Breast epithelium (tissue), 4 donors: ENCODE measurements at regions not wholly inside any gene's neighbourhood (a gene's known extent, or its start where the extent isn't known, plus 50 kb on each side); places are given as distances from the start of the nearest gene placed in this dataset.
A peak's percentile ranks its signal among the peaks of the same experiment; 100 is the strongest.

ENCODE experiments used
- DNase-seq, 2 donors: peaks; one replicate each; pipeline ENCODE4 v3.0.0-alpha.2; 2019; ENCODE audit warnings: low spot score in 2 of 2
- H3K27ac ChIP-seq, 2 donors: fragments of 200-600 bp; sonication (generic) in 1 of 2; one replicate each; pipeline ENCODE4 v1.5.1; 2016 to 2019; ENCODE audit warnings: mild to moderate bottlenecking in 1 of 2
- H3K27me3 ChIP-seq, 2 donors: fragments of 200-600 bp; sonication (generic) in 1 of 2; one replicate each; pipeline versions ENCODE4 v1.5.1 to v1.6.0; 2017 to 2019; ENCODE audit warnings: control low read depth in 1 of 2, mild to moderate bottlenecking in 1 of 2
- H3K36me3 ChIP-seq: fragments of 200-600 bp; one replicate; pipeline ENCODE4 v1.5.1; 2019
- H3K4me1 ChIP-seq, 2 donors: fragments of 200-600 bp; sonication (generic); one replicate each; pipeline ENCODE4 v1.5.1; 2016 to 2019; ENCODE audit warnings: control low read depth in 1 of 2
- H3K4me3 ChIP-seq, 3 donors: fragments of 200-600 bp; sonication (generic); 1 replicate in 2 of 3; 2 replicates in 1 of 3; pipeline ENCODE4 v1.5.1; 2016 to 2019; ENCODE audit warnings: mild to moderate bottlenecking in 3 of 3, moderate library complexity in 2 of 3
- H3K9me3 ChIP-seq, 2 donors: fragments of 200-600 bp; sonication (generic) in 1 of 2; one replicate each; pipeline ENCODE4 v1.5.1; 2016 to 2019; ENCODE audit warnings: control low read depth in 1 of 2
- CTCF ChIP-seq, 3 donors: fragments of 450-650 bp; IDR thresholded peaks; one replicate each; pipeline ENCODE4 v1.5.1; 2016 to 2017; ENCODE audit warnings: antibody characterized with exemption in 3 of 3, mild to moderate bottlenecking in 3 of 3, moderate library complexity in 3 of 3
- POLR2A ChIP-seq: fragments of 450-650 bp; IDR thresholded peaks from one replicate; pipeline ENCODE4 v1.6.1; 2016; ENCODE audit warnings: antibody characterized with exemption, mild to moderate bottlenecking, moderate library complexity
- POLR2AphosphoS5 ChIP-seq, 3 donors: sonication (generic); formaldehyde crosslinking; IDR thresholded peaks; one replicate each; pipeline ENCODE4 v1.6.1; 2017; ENCODE audit warnings: antibody characterized with exemption in 3 of 3
- intact Hi-C: fragments of 100-400 bp; cut with DNase I; formaldehyde crosslinking; loops from one replicate; pipeline ENCODE4 v1.15.1; 2023; ENCODE audit warnings: low total_unique reads

- H3K36me3 ChIP-seq = no peaks in the 10 kb centered on the region
- intact Hi-C loops = no loop called here
- H3K27ac ChIP-seq = no peak overlapping the region
- TF ChIP-seq CTCF (IDR thresholded peaks at IDR 0.05) (no peak), POLR2A (no peak), POLR2AphosphoS5 (IDR thresholded peaks at IDR 0.05) (no peak)
- no peak for DNase-seq
- peaks cover 0 to under 1% of the 10 kb centered on the region in 2 donors for H3K9me3 ChIP-seq
- no peak overlapping the region for H3K4me3 ChIP-seq
- H3K4me1 ChIP-seq = no peaks in the 10 kb centered on the region
- no peaks in the 10 kb centered on the region for H3K27me3 ChIP-seq
These were observed 545.8 kb downstream of the IQCM start for GRCh38 chr4:149269835-149270234.

- H3K4me1 ChIP-seq = no peaks in the 10 kb centered on the region
- intact Hi-C loops = no loop called here
- TF ChIP-seq CTCF (IDR thresholded peaks at IDR 0.05) (no peak), POLR2AphosphoS5 (IDR thresholded peaks at IDR 0.05) (no peak), POLR2A (no peak)
- H3K4me3 ChIP-seq = no peak overlapping the region
- H3K27ac ChIP-seq = no peak overlapping the region
- H3K36me3 ChIP-seq = no peaks in the 10 kb centered on the region
- peaks cover 0 to 8% of the 10 kb centered on the region in 2 donors for H3K9me3 ChIP-seq
- no peaks in the 10 kb centered on the region for H3K27me3 ChIP-seq
- no peak for DNase-seq
These were observed 549.3 kb downstream of the IQCM start for GRCh38 chr4:149266301-149266700.

GRCh38 chr4:149265645-149266044, 550.0 kb downstream of the IQCM start:
- no peaks in the 10 kb centered on the region for H3K36me3 ChIP-seq
- intact Hi-C loops = no loop called here
- DNase-seq = no peak
- no peak overlapping the region for H3K27ac ChIP-seq
- no peaks in the 10 kb centered on the region for H3K4me1 ChIP-seq
- H3K27me3 ChIP-seq = no peaks in the 10 kb centered on the region
- TF ChIP-seq POLR2AphosphoS5 (IDR thresholded peaks at IDR 0.05) = no peak
- H3K4me3 ChIP-seq = no peak overlapping the region
- peaks cover 0 to 8% of the 10 kb centered on the region in 2 donors for H3K9me3 ChIP-seq

GRCh38 chr4:149264093-149264733, 551.4 kb downstream of the IQCM start:
- H3K4me1 ChIP-seq = no peaks in the 10 kb centered on the region
- peaks cover 0 to 8% of the 10 kb centered on the region in 2 donors for H3K9me3 ChIP-seq
- H3K4me3 ChIP-seq = no peak overlapping the region
- DNase-seq = no peak
- H3K27ac ChIP-seq = no peak overlapping the region
- intact Hi-C loops = no loop called here
- H3K36me3 ChIP-seq = no peaks in the 10 kb centered on the region
- H3K27me3 ChIP-seq = no peaks in the 10 kb centered on the region
- no peak for TF ChIP-seq POLR2AphosphoS5 (IDR thresholded peaks at IDR 0.05)
- TF ChIP-seq CTCF (IDR thresholded peaks at IDR 0.05) = peak in 2 of 3 donors; percentile 20 to 49

- Histone ChIP-seq H3K9me3 (no peaks in the 10 kb centered on the region), H3K27ac (no peak overlapping the region), H3K27me3 (no peaks in the 10 kb centered on the region), H3K36me3 (no peaks in the 10 kb centered on the region), H3K4me1 (no peaks in the 10 kb centered on the region), H3K4me3 (no peak overlapping the region)
- TF ChIP-seq CTCF (IDR thresholded peaks at IDR 0.05) (no peak), POLR2AphosphoS5 (IDR thresholded peaks at IDR 0.05) (no peak), POLR2A (no peak)
- no peak for DNase-seq
- intact Hi-C loops = no loop called here
These were observed 567.4 kb downstream of the IQCM start for GRCh38 chr4:149248191-149248764.
